GM18868 (cell line): ENCODE measurements at regions not wholly inside any gene's neighbourhood (a gene's known extent, or its start where the extent isn't known, plus 50 kb on each side); places are given as distances from the start of the nearest gene placed in this dataset.

Experiments
- ATAC-seq: cut with Tn5 transposase; IDR thresholded peaks from one replicate; pipeline ENCODE4 v1.9.1; 2021; ENCODE audit warnings: mild to moderate bottlenecking, moderate library complexity; ENCODE audit not compliant: unreplicated experiment

- ATAC-seq = no peak
Measured at GRCh38 chr18:78571063-78571785, 408.4 kb upstream of the SALL3 start.

DNA sequence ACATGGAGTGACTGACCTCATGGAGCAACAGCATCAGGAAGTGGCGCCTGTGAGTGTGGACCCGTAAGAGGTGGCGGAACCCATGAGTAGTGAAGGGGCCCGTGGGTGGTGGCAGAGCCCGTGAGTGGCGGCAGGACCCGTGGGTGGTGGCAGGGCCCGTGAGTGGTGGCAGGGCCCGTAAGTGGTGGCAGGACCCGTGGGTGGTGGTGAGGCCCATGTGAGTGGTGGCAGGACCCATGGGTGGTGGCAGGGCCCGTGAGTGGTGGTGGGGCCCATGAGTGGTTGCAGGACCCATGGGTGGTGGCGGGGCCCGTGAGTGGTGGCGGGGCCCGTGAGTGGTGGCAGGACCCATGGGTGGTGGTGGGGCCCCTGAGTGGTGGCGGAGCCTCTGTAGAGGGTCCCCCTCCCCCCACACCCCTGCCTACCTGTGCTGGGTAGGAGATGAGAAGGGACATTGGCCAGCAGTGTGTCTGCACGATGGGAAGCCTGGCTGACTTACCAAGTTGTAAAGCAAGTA lies 407.7 kb upstream of the SALL3 start:
- no peak for ATAC-seq

- no peak for ATAC-seq
Measured at GRCh38 chr18:78573773-78574172, 405.8 kb upstream of the SALL3 start.

DNA sequence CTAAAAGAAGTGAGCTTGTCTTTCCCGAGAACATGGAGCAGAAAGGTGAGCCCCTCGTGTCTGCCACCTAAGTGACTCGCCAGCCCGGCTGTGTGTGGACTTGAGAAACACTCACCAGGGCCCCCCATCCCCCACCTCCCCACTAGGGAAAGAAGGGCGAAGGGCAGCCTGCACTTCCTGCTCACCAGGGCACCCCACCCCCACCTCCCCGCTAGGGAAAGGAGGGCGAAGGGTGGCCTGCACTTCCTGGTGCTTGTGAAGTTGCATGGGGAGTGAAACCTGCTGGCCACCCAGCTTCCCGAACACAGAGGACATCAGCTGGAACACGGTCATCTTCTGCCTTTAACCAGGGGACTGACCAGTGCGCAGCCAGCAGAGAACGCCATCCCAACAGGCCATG lies 402.7 kb upstream of the SALL3 start:
- no peak for ATAC-seq

DNA sequence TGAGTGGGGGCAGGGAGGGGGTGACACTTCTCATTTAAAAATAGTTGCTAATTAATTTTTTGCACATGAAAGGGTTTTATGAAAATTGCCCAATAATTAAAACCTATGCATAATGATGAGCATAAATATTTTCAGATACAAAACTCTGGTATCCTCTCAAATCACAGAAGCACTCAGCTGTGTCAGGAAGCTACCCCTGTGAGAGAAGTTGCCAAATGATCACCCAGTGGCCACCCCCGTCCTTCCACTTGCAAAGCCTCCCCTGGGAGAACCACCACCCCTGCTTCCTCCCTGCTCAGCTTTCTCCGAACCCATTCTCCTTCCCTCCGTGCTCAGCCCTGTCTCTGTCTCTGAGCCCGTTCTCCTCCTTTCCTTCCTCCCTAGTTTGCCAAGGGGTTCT lies 400.2 kb upstream of the SALL3 start:
- ATAC-seq = no peak

- no peak for ATAC-seq
Measured at GRCh38 chr18:78579854-78580577, 399.6 kb upstream of the SALL3 start.

DNA sequence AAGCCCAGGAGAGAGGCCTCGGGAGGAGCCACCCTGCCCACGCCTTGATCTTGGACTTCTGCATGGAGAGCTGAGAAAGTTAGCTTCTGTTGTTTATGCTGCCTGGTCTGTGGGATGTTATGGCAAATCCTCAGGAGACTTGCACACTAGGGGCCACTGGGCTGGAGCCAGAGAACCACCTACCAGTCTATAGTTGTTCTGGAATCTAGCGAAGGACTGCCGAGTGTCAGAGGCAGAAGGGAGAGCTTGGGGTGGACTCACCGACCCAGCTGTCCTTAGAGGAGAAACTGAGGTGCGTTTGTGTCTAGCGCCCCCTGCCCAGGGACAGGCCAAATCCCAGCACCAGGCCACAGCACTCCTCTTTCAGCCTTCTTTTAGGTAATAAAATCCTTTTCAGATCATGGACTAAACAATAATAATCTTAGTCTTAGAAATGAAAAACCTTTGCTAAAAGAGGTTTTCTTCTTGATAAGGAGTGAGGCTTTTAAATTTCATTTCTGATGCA lies 398.7 kb upstream of the SALL3 start:
- ATAC-seq = no peak

DNA sequence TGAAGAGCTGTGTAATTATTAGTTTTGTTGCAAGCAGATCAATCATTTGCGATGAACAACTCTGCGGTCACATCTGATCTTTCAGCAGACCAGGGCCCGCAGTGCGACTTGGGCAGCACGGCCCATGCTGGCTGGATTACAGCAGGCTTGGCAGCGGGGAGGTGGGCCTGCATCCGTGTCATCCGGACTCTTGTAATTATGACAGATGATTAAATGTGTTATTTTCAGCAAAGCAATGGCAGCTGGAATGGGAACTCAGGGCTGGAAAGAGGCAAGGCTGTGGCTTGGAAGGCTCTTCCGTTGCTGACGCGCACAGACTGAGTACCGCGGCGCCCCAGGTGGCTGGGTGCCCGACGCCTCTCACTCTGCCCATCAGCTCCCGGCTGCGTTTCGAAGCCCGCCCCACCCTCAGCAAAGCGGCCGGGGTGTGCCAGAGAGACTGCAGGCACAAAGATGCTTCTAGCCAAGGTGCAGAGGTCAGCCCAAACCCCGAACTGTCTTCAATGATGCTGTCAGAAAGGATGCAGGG lies 397.4 kb upstream of the SALL3 start:
- no peak for ATAC-seq

DNA sequence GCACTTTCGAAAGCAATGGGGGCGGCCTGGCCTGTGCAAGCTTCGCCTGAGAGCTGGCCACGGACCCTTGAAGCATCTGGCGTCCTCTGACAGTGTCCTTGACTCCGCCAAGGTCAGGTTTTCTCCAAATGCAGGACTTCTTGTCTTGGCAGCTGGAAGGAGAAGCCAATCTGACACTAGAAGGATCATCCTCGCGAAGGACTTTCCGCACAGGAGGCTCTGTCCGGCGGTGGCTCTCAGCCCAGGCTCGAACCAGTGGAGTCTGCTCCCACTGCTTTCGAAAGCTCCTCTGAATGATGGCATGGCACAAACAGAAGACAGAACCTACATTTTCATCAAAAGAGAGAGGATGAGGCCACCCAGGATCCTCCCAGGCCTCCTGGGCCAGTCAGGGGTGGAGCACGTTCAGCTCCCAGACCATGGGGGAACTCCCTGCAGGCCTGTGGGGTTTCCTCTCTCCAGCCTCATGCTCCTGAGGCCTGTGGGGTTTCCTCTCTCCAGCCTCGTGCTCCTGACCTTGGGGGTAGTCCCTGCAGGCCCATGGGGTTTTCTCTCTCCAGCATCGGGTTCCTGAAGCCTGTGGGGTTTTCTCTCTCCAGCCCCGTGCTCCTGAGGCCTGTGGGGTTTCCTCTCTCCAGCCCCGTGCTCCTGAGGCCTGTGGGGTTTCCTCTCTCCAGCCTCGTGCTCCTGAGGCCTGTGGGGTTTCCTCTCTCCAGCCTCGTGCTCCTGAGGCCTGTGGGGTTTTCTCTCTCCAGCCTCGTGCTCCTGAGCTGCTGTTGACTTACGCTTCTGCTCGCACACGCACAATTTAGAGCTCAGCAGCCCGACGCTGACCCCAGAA lies 396.5 kb upstream of the SALL3 start:
- ATAC-seq = no peak

DNA sequence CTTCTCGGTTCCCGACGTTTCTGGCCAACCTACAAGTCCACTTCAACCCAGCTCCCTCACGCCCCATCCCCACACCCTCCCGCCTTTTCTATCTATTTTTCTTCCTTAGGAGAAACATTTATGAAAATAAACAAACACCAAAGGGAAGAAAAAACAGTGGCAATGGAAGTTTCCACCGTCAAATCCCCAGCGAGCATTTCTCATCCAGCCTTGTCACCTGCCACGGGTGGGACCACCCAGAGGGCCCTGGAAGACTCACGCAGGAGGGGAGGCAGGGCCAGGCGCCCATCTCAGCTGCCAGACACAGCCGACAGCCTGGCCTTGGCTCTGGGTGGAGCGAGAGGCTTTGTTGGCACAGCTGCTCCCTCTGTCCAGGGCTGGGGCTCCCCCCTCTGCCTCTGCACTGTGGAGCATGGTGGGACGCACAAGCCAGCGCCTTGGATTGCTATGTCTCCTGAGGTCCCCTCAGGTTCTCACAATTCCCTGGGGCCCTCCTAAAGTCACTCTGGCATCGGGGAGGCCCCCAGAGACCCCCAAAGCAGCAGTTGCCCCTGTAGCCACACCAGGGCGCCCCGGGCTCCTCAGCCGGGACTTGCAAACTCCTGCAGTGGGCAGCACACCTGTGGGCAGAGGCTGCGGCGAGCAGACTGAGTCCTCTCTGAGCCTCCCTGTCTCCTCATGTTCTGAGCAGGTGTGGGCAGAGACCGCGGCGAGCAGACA lies 395.7 kb upstream of the SALL3 start:
- ATAC-seq = no peak

GRCh38 chr18:78584459-78585022 lies 395.1 kb upstream of the SALL3 start:
- no peak for ATAC-seq

- ATAC-seq = no peak
Measured at GRCh38 chr18:78586586-78586985, 393.0 kb upstream of the SALL3 start.

- no peak for ATAC-seq
Measured at GRCh38 chr18:78587096-78587495, 392.5 kb upstream of the SALL3 start.

GRCh38 chr18:78587626-78588600 lies 391.7 kb upstream of the SALL3 start:
- ATAC-seq = no peak

GRCh38 chr18:78589916-78590437 lies 389.6 kb upstream of the SALL3 start:
- no peak for ATAC-seq

DNA sequence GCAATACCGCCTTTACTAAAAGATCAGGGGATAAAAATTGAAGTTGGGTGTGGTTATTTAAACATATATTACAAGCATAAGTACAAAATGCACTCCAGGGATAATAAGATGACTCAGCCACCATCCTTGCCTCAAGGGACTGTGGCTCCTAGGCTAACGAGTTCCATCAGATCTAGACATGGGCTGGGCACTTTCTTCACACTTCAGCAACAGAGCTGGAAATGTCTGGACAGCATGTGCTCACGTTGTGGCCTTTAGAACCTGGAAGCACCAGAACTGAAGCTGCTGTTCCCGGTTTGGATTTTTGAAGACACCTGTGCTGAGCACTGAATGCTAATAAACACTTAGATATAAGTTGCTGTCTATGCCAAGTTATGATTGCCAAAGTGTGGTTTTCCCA lies 384.2 kb upstream of the SALL3 start:
- ATAC-seq = no peak

- no peak for ATAC-seq
Measured at GRCh38 chr18:78595924-78596573, 383.6 kb upstream of the SALL3 start.

GRCh38 chr18:78596794-78597345 lies 382.7 kb upstream of the SALL3 start:
- ATAC-seq = no peak
